ENCODE measurements at regions not wholly inside any gene's neighbourhood (a gene's known extent, or its start where the extent isn't known, plus 50 kb on each side); places are given as distances from the start of the nearest gene placed in this dataset.

GRCh38 chr2:115921541-115921940 is 1479.1 kb downstream of the DPP10 start:
- Histone ChIP-seq H3K27me3 (ENCODE audit: control insufficient read depth in 2 of 2, insufficient read depth in 2 of 2, low read length in 2 of 2) (no peaks in the 10 kb centered on the region), H3K27ac (ENCODE audit: low read depth in 1 of 2, low read length in 2 of 2) (no peak overlapping the region), H3K9ac (ENCODE audit: insufficient read depth, low read length, poor library complexity, severe bottlenecking) (no peak overlapping the region), H3K4me2 (replicated peaks; ENCODE audit: extremely low read depth, low read length, poor library complexity, severe bottlenecking) (no peak overlapping the region), H3K79me2 (ENCODE audit: insufficient read depth, low read length) (no peaks in the 10 kb centered on the region), H2AFZ (ENCODE audit: insufficient read depth, low read depth, low read length, poor library complexity, severe bottlenecking) (no peak overlapping the region), H3K4me3 (replicated peaks in 1 of 3; ENCODE audit: low read depth in 2 of 3, low read length in 3 of 3) (no peak overlapping the region), H4K20me1 (ENCODE audit: insufficient read depth, low read length) (no peaks in the 10 kb centered on the region), H3K4me1 (ENCODE audit: control insufficient read depth in 1 of 2, insufficient read depth in 2 of 2, low read length in 2 of 2) (no peaks in the 10 kb centered on the region), H3K36me3 (replicated peaks in 1 of 2; ENCODE audit: control insufficient read depth in 1 of 2, insufficient read depth in 2 of 2, low read length in 2 of 2) (no peaks in the 10 kb centered on the region), H3K9me3 (replicated peaks in 1 of 2; ENCODE audit: control insufficient read depth in 1 of 2, insufficient read depth in 1 of 2, low read length in 2 of 2) (no peaks in the 10 kb centered on the region)
- DNase-seq, result no peak
- no peaks in the 10 kb centered on the region for H3K36me3 Mint-ChIP-seq
- H3K4me1 Mint-ChIP-seq, result no peaks in the 10 kb centered on the region
- H3K4me3 Mint-ChIP-seq, result no peak overlapping the region
- TF ChIP-seq CTCF (IDR thresholded peaks at IDR 0.05), result no peak
- intact Hi-C loops (cut with micrococcal nuclease), result no loop called here
- peaks cover 0 to 16% (median 3%) of the 10 kb centered on the region in 7 donors for H3K9me3 Mint-ChIP-seq
- WGBS (ENCODE audit: insufficient coverage), result 80% methylated on average over 1 of the region's 2 CpGs
- no peak overlapping the region for H3K27ac Mint-ChIP-seq
- no peaks in the 10 kb centered on the region for H3K27me3 Mint-ChIP-seq (ENCODE audit: low read depth in 3 of 3)

GRCh38 chr2:115939902-115940301 is 1497.5 kb downstream of the DPP10 start:
- H3K36me3 ChIP-seq (replicated peaks in 1 of 2; ENCODE audit: control insufficient read depth in 1 of 2, insufficient read depth in 2 of 2, low read length in 2 of 2), result no peaks in the 10 kb centered on the region
- DNase-seq, result no peak
- H3K9ac ChIP-seq (ENCODE audit: insufficient read depth, low read length, poor library complexity, severe bottlenecking), result no peak overlapping the region
- Mint-ChIP-seq H3K27me3 (ENCODE audit: low read depth in 3 of 3) (no peaks in the 10 kb centered on the region), H3K9me3 (peaks cover 0 to 13% (median 2%) of the 10 kb centered on the region in 7 donors), H3K4me1 (no peaks in the 10 kb centered on the region), H3K4me3 (no peak overlapping the region), H3K36me3 (no peaks in the 10 kb centered on the region), H3K27ac (no peak overlapping the region)
- no peaks in the 10 kb centered on the region for H4K20me1 ChIP-seq (ENCODE audit: insufficient read depth, low read length)
- H3K27ac ChIP-seq (ENCODE audit: low read depth in 1 of 2, low read length in 2 of 2), result no peak overlapping the region
- TF ChIP-seq CTCF (IDR thresholded peaks at IDR 0.05), result no peak
- no peak overlapping the region for H3K4me3 ChIP-seq (replicated peaks in 1 of 3; ENCODE audit: low read depth in 2 of 3, low read length in 3 of 3)
- H3K4me1 ChIP-seq (ENCODE audit: control insufficient read depth in 1 of 2, insufficient read depth in 2 of 2, low read length in 2 of 2), result no peaks in the 10 kb centered on the region
- peaks cover 0 to 15% of the 10 kb centered on the region in 2 donors for H3K9me3 ChIP-seq (replicated peaks in 1 of 2; ENCODE audit: control insufficient read depth in 1 of 2, insufficient read depth in 1 of 2, low read length in 2 of 2)
- no peak overlapping the region for H2AFZ ChIP-seq (ENCODE audit: insufficient read depth, low read depth, low read length, poor library complexity, severe bottlenecking)
- H3K27me3 ChIP-seq (ENCODE audit: control insufficient read depth in 2 of 2, insufficient read depth in 2 of 2, low read length in 2 of 2), result no peaks in the 10 kb centered on the region
- H3K4me2 ChIP-seq (replicated peaks; ENCODE audit: extremely low read depth, low read length, poor library complexity, severe bottlenecking), result no peak overlapping the region
- intact Hi-C loops (cut with micrococcal nuclease), result no loop called here
- no peaks in the 10 kb centered on the region for H3K79me2 ChIP-seq (ENCODE audit: insufficient read depth, low read length)
- WGBS (ENCODE audit: insufficient coverage), result no CpG with 5 or more reads among the region's 3 CpGs
